Stimulated activated CD8-positive, alpha-beta memory T cell treated with anti-CD3 and anti-CD28 coated beads, Interleukin-7, amount 100 ng/mL, for 48 hours (primary cell): ENCODE measurements at regions not wholly inside any gene's neighbourhood (a gene's known extent, or its start where the extent isn't known, plus 50 kb on each side); places are given as distances from the start of the nearest gene placed in this dataset.

Source experiments
- DNase-seq, 2 donors: peaks; one replicate each; pipeline ENCODE4 v3.0.0-alpha.2; 2020; ENCODE audit warnings: low read depth in 1 of 2; ENCODE audit errors: extremely low read depth in 1 of 2

DNA sequence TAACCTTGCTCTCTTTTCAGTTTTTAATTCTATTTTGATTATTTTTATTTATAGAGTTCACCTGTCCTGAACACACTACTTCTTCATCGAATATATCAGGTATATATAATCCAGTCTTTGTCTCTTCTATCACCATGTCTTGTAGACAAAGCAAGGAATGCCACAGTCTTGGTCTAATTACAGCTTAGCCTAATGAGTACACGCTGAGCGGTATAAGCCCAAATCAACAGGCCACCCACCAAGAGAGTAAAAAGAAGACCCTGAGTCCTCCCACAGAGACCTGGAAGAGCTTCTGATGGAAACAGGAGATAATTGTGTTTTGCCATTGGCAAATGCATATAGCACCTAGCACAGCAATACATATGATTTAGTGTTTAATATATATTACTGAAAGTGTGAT lies 68.7 kb upstream of the TCF21 start:
- DNase-seq = no peak

- no peak for DNase-seq
Observed at GRCh38 chr6:133827766-133828165, 61.1 kb upstream of the TCF21 start.

DNA sequence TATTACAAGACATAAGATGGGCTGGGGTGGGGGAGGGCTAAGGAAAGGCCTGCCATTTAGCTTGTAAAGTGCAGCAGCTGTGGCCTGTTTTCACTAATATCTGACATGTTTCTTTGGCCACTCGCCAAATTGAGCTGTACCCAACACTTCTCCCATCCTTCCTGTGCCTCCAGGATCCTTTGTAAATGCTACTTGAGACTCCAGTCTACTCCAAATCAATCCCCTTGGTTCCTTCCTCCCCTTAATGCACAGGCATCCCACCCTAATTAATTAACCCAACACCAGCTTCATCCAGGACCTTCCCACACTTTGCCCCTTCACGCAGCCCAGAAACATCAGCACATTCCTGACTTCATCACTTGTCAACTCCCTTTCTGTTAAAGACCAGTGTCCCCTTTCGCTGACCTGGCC lies 55.0 kb upstream of the TCF21 start:
- no peak for DNase-seq

DNA sequence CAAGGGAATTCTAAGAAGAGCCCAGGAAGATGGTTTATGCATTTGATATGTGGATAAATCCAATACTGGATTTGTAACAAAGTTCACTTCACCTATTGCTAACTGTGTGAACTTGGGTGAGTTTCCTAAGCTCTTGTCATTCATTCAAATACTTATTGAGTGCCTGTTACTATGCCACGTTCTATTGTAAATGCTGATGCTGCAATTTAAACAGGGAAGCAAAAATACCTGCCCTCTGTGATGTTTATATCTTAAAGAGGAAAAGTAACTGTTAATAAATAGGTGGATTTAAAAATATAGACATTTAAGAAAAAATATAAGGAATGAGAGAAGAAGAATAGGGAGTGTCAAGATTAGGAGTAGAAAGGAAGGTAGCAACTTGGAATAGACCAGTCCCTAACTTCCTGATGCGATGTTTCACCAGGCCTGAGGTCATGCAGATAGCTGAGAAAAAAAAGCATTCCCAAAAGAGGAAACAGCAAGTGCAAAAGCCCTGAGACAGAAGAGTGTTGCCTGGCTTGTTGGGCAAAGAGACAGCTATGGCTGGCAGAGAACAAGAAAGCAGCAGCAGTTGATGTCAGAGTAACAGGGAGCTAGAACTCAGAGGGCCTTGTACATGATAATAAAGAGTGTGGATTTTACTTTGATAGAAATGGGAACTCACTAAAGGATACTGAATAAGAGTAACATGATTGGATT lies 54.3 kb upstream of the TCF21 start:
- DNase-seq = no peak

DNA sequence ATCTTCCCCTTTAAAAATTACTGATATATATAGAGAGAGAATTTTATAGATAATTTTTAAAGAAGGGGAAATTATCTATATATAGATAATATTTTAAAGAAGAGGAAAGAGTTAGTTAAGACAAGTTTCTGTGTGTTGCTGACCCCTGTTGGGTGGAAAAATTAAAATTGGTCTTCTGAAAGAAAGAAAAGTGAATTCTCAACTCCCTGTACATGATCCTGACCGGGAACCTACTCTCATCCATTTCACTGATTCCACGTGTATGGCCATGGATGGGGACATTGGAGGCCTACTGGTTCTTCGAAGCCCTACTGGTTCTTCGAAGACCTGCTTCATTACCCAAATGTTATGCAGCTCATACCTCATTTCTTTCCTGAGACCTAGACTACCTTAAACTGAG lies 53.0 kb upstream of the TCF21 start:
- DNase-seq = no peak

- DNase-seq = peak; percentile 24 to 37
Observed at GRCh38 chr6:133837801-133838349, 51.0 kb upstream of the TCF21 start.
